T-helper 17 cell (primary cell): ENCODE measurements at regions not wholly inside any gene's neighbourhood (a gene's known extent, or its start where the extent isn't known, plus 50 kb on each side); places are given as distances from the start of the nearest gene placed in this dataset.

Experiments used
- ATAC-seq: fragments of 150-1000 bp; cut with Tn5 transposase; 2 replicates; pipeline ENCODE4 v1.10.0; 2021; ENCODE audit warnings: mild to moderate bottlenecking, moderate library complexity
- DNase-seq, 3 donors: peaks; one replicate each; pipeline versions ENCODE4 v3.0.0 to v3.0.0-alpha.2; 2020 to 2021
- H3K9me3 ChIP-seq: one replicate; pipeline ENCODE4 v1.7.0; 2013; ENCODE audit warnings: low read length, mild to moderate bottlenecking; ENCODE audit not compliant: control insufficient read depth, poor library complexity, severe bottlenecking
- H3K27ac Mint-ChIP-seq: one replicate; pipeline ENCODE4 v1.8.0; 2022; ENCODE audit warnings: mild to moderate bottlenecking, moderate library complexity, mixed read lengths
- H3K27me3 Mint-ChIP-seq: one replicate; pipeline ENCODE4 v1.8.0; 2022; ENCODE audit warnings: mixed read lengths
- H3K36me3 Mint-ChIP-seq: one replicate; pipeline ENCODE4 v1.8.0; 2022; ENCODE audit warnings: low read depth, mixed read lengths
- H3K4me1 Mint-ChIP-seq: one replicate; pipeline ENCODE4 v1.8.0; 2022; ENCODE audit warnings: mild to moderate bottlenecking, mixed read lengths
- H3K4me3 Mint-ChIP-seq: one replicate; pipeline ENCODE4 v1.8.0; 2022; ENCODE audit warnings: mild to moderate bottlenecking, moderate library complexity, mixed read lengths

DNA sequence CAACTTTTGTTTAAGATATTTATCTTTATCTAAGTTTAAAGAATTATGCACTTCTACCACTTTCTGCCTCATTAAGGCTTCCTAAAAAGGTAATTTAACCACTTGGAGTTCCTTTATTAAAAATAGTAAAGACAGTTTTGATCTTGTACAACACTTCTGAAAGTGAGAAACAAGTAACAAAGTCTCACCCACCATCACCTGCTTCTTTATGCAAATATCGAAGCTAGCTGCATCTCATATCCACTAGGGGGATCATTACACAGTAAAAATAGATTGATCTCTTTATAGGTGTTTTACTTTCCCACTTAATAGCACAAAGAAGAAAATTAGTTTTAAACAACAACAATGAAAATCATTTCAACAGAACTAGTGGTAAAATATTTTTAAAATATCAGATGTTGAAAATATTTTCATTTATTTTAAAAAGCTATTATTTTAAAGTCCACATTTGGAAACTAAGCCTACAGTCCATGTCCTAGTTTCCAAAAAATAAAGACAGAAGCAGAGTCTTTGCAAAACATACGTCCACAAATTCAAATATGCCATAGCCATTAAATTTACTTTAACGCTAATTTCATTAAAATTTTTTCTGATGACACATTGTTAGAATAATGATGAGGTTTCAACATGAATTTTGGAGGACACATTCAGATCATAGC lies 160.0 kb upstream of the SOX5 start:
- Mint-ChIP-seq H3K4me3 (no peak overlapping the region), H3K27ac (no peak overlapping the region), H3K4me1 (no peaks in the 10 kb centered on the region), H3K27me3 (no peaks in the 10 kb centered on the region), H3K36me3 (no peaks in the 10 kb centered on the region)
- ATAC-seq (no peak), DNase-seq (no peak)
- no peaks in the 10 kb centered on the region for H3K9me3 ChIP-seq

DNA sequence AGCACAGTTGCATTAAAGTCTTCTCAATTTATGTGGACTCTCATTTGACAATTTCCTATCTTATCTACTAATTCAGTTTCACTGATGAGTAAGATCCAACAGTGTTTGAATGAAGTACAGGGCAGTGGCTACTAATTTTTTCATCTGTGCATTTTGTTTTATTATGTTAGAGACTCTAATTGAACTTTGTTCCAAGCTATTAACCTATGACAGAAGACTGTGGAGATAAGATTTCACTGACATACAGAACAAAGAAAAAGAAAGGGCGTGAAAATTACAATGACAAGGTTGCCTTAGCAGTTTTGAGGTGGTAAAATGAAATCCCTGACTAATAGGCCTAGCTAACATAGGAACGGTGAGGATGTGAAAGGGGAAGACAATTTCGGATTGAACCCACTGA lies 153.2 kb upstream of the SOX5 start:
- no peaks in the 10 kb centered on the region for H3K4me1 Mint-ChIP-seq
- no peaks in the 10 kb centered on the region for H3K36me3 Mint-ChIP-seq
- H3K4me3 Mint-ChIP-seq = no peak overlapping the region
- H3K27me3 Mint-ChIP-seq = no peaks in the 10 kb centered on the region
- H3K9me3 ChIP-seq = no peaks in the 10 kb centered on the region
- ATAC-seq (no peak), DNase-seq (no peak)
- H3K27ac Mint-ChIP-seq = no peak overlapping the region

DNA sequence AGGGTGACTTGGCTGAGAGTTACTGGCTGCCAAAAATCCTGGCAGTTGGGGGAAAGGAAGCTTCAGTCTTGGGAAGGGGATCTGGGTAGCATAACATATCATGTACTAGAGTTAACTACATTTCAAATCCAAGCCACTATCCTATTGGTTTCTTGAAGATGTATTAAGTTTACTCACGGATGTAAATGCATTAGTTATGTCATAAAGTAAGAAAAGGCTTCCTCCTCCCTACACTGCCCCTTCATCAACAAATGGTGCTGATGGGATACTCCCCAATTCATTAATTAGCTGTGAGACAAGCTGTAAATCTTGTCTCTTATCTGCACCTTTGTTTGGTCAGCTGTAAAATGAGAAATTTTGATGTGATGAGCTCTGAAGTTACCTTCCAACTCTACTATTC lies 150.1 kb upstream of the SOX5 start:
- H3K4me1 Mint-ChIP-seq = no peaks in the 10 kb centered on the region
- DNase-seq = no peak
- no peak overlapping the region for H3K4me3 Mint-ChIP-seq
- H3K36me3 Mint-ChIP-seq = no peaks in the 10 kb centered on the region
- no peak for ATAC-seq
- no peak overlapping the region for H3K27ac Mint-ChIP-seq
- H3K27me3 Mint-ChIP-seq = no peaks in the 10 kb centered on the region
- no peaks in the 10 kb centered on the region for H3K9me3 ChIP-seq

DNA sequence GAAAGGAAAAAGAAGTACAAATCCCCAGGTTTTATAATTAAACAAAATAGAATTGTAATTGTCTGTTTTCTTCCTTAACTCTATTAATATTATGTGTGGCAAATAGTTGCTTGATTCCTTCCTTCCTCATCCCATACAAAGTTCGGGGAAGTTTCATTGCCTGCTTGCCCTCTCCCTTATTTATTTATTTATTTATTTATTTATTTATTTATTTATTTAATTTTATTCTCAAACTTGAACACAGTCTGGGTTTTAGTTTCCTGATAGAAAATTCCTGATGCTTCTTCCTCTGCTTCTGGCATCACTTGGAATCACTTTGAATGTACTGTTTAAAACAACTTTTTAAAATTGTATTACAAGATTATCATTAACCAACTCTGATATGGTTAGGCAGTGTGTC lies 145.8 kb upstream of the SOX5 start:
- Mint-ChIP-seq H3K4me1 (no peaks in the 10 kb centered on the region), H3K36me3 (no peaks in the 10 kb centered on the region), H3K27ac (no peak overlapping the region), H3K4me3 (no peak overlapping the region), H3K27me3 (no peaks in the 10 kb centered on the region)
- no peaks in the 10 kb centered on the region for H3K9me3 ChIP-seq
- DNase-seq (no peak), ATAC-seq (no peak)

DNA sequence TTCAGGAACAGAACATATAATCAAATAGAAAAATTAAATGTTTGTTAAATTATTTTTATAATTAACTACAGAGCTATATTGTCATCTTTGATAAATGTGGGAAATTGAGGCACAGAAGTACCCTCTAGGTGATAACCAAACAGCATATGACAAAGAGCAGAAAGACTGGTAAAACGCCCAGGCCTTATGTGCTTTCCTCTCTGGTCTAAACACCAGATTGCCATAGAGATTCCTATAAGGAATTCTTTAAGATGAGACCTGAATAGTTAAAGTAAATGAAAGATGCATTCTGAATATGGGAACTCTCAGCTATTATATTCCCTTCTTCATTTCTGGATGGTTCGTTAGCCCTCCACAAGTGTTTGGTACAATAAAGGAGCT lies 140.0 kb upstream of the SOX5 start:
- no peak overlapping the region for H3K4me3 Mint-ChIP-seq

DNA sequence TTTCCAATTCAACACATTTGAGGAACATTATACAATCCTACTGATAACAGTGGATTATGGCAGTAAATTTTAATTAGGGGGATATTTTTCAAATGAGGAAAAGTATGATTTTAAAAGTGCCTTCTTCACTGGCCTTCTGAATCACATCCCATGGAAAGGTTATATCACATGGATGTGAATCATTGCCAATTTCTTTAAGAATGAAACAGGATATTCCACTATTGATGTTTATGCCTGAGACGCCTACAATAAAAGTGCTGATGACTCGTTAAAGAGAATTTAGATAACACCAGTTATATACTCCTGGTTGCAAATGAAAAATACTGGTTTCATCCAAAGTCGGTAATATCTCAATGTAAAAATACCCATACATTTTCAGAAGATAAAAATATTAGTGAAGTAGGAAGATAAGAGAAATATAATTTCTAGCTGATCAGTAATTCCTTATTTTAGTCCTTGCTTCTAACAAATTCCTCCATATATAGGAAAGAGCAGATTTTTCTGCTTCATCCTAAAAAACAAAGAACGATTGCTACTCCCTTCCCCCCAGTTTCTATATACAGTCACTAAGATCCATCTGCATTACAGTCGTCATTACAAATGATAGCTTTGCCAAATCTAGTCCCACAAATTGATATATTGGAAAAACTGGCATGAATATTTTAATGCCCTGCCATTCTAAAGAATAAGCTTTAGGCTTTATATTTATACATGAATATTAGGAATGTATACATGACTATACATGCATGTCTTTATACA lies 139.5 kb upstream of the SOX5 start:
- DNase-seq (no peak), ATAC-seq (no peak)
- no peaks in the 10 kb centered on the region for H3K4me1 Mint-ChIP-seq
- no peak overlapping the region for H3K27ac Mint-ChIP-seq
- no peaks in the 10 kb centered on the region for H3K27me3 Mint-ChIP-seq
- H3K36me3 Mint-ChIP-seq = no peaks in the 10 kb centered on the region
- no peaks in the 10 kb centered on the region for H3K9me3 ChIP-seq
- H3K4me3 Mint-ChIP-seq = no peak overlapping the region

More for the DNA sequence above, 140.0 kb upstream of the SOX5 start:
- H3K27me3 Mint-ChIP-seq = no peaks in the 10 kb centered on the region
- no peaks in the 10 kb centered on the region for H3K36me3 Mint-ChIP-seq
- no peaks in the 10 kb centered on the region for H3K4me1 Mint-ChIP-seq
- DNase-seq (no peak), ATAC-seq (no peak)
- H3K27ac Mint-ChIP-seq = no peak overlapping the region
- no peaks in the 10 kb centered on the region for H3K9me3 ChIP-seq

DNA sequence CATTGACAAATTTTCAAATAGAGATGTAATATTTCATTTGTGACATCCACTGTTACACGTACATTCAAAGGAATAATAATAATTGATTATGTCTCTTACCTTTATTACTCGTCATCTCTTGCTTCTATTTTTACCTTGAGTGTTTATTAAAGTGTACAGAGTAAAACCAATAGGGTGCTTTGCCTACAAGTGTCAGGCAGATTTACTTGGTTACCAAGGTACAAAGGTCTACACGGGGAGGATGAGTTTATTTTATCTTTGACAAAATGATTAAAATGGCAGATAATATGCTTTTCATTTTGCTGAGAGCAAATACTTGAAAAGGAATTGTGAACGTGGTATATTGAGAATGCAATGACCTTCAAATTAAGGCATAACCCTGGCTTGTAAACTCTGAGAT lies 137.8 kb upstream of the SOX5 start:
- ATAC-seq (no peak), DNase-seq (no peak)
- no peaks in the 10 kb centered on the region for H3K9me3 ChIP-seq
- Mint-ChIP-seq H3K27me3 (no peaks in the 10 kb centered on the region), H3K4me1 (no peaks in the 10 kb centered on the region), H3K4me3 (no peak overlapping the region), H3K27ac (no peak overlapping the region), H3K36me3 (no peaks in the 10 kb centered on the region)

GRCh38 chr12:24084800-24085199 lies 135.3 kb upstream of the SOX5 start:
- no peak for DNase-seq
- no peaks in the 10 kb centered on the region for H3K9me3 ChIP-seq
- no peak for ATAC-seq
- Mint-ChIP-seq H3K27ac (no peak overlapping the region), H3K27me3 (no peaks in the 10 kb centered on the region), H3K4me1 (no peaks in the 10 kb centered on the region), H3K4me3 (no peak overlapping the region), H3K36me3 (no peaks in the 10 kb centered on the region)

GRCh38 chr12:24083838-24084237 lies 134.4 kb upstream of the SOX5 start:
- no peak overlapping the region for H3K4me3 Mint-ChIP-seq
- H3K9me3 ChIP-seq = no peaks in the 10 kb centered on the region
- H3K27me3 Mint-ChIP-seq = no peaks in the 10 kb centered on the region
- ATAC-seq = no peak
- H3K36me3 Mint-ChIP-seq = no peaks in the 10 kb centered on the region
- no peak for DNase-seq
- no peak overlapping the region for H3K27ac Mint-ChIP-seq
- H3K4me1 Mint-ChIP-seq = no peaks in the 10 kb centered on the region

- Mint-ChIP-seq H3K36me3 (no peaks in the 10 kb centered on the region), H3K4me1 (no peaks in the 10 kb centered on the region), H3K4me3 (no peak overlapping the region), H3K27me3 (no peaks in the 10 kb centered on the region), H3K27ac (no peak overlapping the region)
- H3K9me3 ChIP-seq = no peaks in the 10 kb centered on the region
- no peak for DNase-seq
- ATAC-seq = no peak
Measured at GRCh38 chr12:24081606-24082005, 132.1 kb upstream of the SOX5 start.

DNA sequence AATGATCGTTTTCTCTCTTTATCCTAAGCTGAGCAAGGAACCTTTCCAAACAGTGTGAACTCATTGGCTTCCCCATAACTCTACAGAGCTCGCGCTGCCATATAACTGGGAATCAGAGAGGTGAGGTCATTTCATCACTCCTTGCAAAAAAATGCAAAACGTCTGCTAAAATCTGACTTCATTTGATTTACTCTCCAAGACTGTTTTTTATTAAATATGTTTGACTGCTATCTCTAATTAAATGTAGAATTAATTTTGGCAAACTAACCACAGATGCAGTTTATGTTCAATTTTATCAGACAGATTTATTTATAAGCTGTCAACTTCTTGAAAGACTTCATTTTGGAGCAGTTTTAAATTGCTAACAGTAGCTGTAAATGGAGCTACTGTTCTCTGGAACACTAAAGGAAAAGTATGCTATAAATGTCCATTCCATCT lies 131.6 kb upstream of the SOX5 start:
- ATAC-seq (no peak), DNase-seq (no peak)
- Mint-ChIP-seq H3K36me3 (no peaks in the 10 kb centered on the region), H3K27me3 (no peaks in the 10 kb centered on the region), H3K4me3 (no peak overlapping the region), H3K27ac (no peak overlapping the region), H3K4me1 (no peaks in the 10 kb centered on the region)
- H3K9me3 ChIP-seq = no peaks in the 10 kb centered on the region

DNA sequence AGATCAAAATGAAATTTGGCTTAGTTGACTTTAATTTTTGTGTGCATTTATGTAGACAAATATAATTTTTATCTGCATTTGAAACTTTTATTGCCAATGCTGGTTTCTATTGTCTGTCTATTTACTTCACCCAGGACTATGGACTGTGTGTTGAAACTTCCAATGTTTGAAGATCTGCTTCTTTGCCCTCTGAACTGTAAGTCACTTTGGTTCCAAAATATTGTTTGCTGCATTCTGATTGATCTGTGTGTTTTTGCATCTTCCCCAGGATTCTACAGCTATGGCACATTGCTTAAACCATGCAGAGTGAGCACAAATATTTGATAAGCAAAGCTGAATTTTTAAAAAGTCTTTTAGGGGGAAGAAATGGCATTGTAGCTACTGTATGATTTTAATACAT lies 131.0 kb upstream of the SOX5 start:
- Mint-ChIP-seq H3K27me3 (no peaks in the 10 kb centered on the region), H3K4me3 (no peak overlapping the region), H3K36me3 (no peaks in the 10 kb centered on the region), H3K4me1 (no peaks in the 10 kb centered on the region), H3K27ac (no peak overlapping the region)
- no peaks in the 10 kb centered on the region for H3K9me3 ChIP-seq
- ATAC-seq (no peak), DNase-seq (no peak)

GRCh38 chr12:24079083-24079482 lies 129.6 kb upstream of the SOX5 start:
- H3K4me3 Mint-ChIP-seq = no peak overlapping the region
- DNase-seq (no peak), ATAC-seq (no peak)
- no peak overlapping the region for H3K27ac Mint-ChIP-seq
- H3K27me3 Mint-ChIP-seq = no peaks in the 10 kb centered on the region
- H3K36me3 Mint-ChIP-seq = no peaks in the 10 kb centered on the region
- H3K4me1 Mint-ChIP-seq = no peaks in the 10 kb centered on the region
- H3K9me3 ChIP-seq = no peaks in the 10 kb centered on the region

GRCh38 chr12:24078318-24078765 lies 128.9 kb upstream of the SOX5 start:
- Mint-ChIP-seq H3K27me3 (no peaks in the 10 kb centered on the region), H3K4me1 (no peaks in the 10 kb centered on the region), H3K4me3 (no peak overlapping the region), H3K27ac (no peak overlapping the region), H3K36me3 (no peaks in the 10 kb centered on the region)
- no peaks in the 10 kb centered on the region for H3K9me3 ChIP-seq
- DNase-seq (no peak), ATAC-seq (no peak)
